MG63 (cell line): ENCODE measurements at regions not wholly inside any gene's neighbourhood (a gene's known extent, or its start where the extent isn't known, plus 50 kb on each side); places are given as distances from the start of the nearest gene placed in this dataset.
A peak's percentile ranks its signal among the peaks of the same experiment; 100 is the strongest.

Experiments
- DNase-seq: peaks from one replicate; pipeline ENCODE4 v3.0.0-alpha.2; 2020
- H3K27me3 ChIP-seq: fragments of 250-450 bp; sonication (Bioruptor Pico); 2 replicates; pipeline ENCODE4 v1.5.1; 2020; ENCODE audit warnings: mild to moderate bottlenecking, moderate library complexity
- H3K36me3 ChIP-seq: fragments of 250-450 bp; sonication (Bioruptor Pico); 2 replicates; pipeline ENCODE4 v1.5.1; 2020; ENCODE audit warnings: mild to moderate bottlenecking, moderate library complexity
- H3K4me3 ChIP-seq: fragments of 250-450 bp; sonication (Bioruptor Pico); 2 replicates; pipeline ENCODE4 v1.5.1; 2020; ENCODE audit warnings: mild to moderate bottlenecking, moderate library complexity
- H3K9me3 ChIP-seq: fragments of 250-450 bp; sonication (Bioruptor Pico); 2 replicates; pipeline ENCODE4 v1.5.1; 2020; ENCODE audit warnings: mild to moderate bottlenecking, moderate library complexity

DNA sequence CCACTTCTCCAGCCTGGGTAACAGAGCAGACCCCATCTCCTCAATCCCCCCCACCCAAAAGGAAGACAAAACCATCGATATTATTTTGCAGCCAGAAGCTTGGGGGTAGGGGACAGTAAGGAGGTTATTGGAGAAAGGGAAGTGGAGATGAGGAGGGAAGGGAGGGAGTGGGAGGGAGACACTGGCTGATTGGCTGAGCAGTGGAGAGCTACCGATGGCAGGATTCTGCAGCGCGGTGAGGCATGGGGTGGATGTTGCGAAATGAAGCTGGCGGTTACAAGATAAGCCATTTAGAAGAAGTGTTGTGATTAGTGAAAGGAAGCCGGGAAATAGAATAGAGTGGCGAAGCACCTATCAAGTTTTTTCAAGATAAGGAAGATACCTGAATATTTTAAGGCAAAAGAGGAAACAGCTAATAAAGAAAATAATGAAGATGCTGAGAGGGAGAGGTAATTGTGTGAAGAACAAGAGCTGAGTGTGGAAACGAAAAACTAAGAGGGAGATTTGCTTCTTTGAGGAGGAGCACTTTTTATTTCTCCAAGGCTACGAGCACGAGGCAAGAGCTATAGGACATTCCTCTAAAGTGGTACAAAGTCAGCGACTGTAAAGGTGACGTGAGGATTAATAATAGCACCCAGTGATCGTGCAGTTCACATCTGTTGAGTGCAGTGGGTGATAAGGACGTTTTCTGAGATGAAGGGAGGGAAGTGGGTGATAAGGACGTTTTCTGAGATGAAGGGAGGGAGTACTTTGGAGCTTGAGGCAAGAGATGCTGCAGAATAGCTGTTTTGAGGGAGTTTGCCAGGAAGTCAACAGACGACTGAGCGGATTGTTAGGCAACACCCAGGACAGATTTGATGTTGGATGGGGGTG is 103.2 kb upstream of the KIF26B start:
- Histone ChIP-seq H3K4me3 (no peak overlapping the region), H3K36me3 (no peaks in the 10 kb centered on the region), H3K27me3 (no peaks in the 10 kb centered on the region), H3K9me3 (no peaks in the 10 kb centered on the region)
- no peak for DNase-seq

DNA sequence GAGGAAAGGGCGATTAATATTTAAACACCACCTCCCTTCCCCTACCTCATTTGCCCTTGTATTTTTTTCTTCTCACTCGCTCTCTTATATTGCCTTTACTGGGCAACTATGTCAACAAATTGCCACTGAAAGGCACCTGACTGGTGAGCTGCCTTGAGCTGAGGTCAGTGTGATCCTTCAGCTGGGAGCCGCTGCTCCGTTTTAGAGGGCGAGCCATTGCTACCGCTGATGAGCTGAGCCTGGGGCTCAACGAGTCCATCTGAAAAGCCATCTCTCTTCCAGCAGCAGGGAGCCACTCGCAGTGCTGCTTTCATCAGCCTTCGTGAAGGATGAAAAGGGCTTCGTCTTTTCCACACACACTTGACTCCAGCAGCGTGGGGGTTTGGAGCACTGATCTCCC is 108.0 kb upstream of the KIF26B start:
- Histone ChIP-seq H3K27me3 (no peaks in the 10 kb centered on the region), H3K4me3 (no peak overlapping the region), H3K9me3 (no peaks in the 10 kb centered on the region), H3K36me3 (no peaks in the 10 kb centered on the region)
- no peak for DNase-seq

DNA sequence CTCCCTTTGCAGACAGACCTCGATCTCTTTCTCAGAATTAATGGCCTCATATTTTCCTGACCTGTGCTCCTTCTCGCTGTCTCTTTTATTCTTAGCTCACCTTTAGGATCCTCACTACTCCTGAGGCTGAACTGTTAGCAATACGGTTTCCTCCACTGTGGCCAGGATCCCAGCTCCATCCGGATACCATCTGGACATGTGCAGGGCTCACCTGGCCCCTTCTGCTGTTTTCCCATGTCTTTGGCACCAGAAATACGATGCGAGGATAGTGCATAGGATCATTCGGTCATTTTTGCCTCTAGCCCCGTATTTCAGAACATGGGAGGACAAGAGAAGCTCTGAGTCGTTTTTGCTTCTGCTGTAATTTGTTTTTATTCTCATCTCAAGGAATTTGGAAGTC is 108.5 kb upstream of the KIF26B start:
- no peaks in the 10 kb centered on the region for H3K9me3 ChIP-seq
- H3K36me3 ChIP-seq = no peaks in the 10 kb centered on the region
- no peaks in the 10 kb centered on the region for H3K27me3 ChIP-seq
- H3K4me3 ChIP-seq = no peak overlapping the region
- DNase-seq = no peak

DNA sequence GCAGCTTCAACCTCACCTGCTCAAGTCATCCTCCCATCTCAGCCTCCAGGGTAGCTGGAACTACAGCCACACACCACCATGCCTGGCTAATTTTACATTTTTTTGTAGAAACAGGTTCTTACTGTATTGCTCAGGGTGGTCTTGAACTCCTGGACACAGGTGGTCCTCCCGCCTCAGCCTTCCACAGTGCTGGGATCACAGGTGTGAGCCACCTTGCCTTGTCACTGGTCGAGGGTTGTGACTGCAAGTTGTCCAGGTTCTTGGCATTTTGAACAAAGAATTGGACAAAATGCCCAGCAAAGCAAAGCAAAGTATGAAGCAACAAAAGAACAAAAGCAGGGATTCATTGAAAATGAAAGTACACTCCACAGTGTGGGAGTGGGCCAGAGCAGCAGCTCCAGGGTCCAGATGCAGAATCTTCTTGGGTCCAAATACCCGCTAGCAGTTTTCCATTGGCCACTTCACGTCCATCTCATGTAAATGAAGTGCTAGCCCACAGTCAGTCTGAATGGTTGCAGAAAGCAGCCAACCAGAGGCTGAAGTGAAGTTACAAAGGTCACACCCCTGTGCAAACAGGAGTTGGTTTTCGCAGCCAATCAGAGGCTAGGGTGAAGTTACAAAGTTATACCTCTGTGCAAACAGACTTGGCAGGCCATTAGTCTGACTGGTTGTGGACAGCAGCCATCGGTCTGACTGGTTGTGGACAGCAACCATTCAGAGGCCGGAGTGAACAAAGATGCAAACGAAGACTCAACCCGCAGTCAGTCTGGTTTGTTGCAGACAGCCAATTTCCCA is 109.5 kb upstream of the KIF26B start:
- H3K4me3 ChIP-seq = no peak overlapping the region
- no peaks in the 10 kb centered on the region for H3K27me3 ChIP-seq
- H3K36me3 ChIP-seq = no peaks in the 10 kb centered on the region
- H3K9me3 ChIP-seq = no peaks in the 10 kb centered on the region
- peak; percentile 78 for DNase-seq

DNA sequence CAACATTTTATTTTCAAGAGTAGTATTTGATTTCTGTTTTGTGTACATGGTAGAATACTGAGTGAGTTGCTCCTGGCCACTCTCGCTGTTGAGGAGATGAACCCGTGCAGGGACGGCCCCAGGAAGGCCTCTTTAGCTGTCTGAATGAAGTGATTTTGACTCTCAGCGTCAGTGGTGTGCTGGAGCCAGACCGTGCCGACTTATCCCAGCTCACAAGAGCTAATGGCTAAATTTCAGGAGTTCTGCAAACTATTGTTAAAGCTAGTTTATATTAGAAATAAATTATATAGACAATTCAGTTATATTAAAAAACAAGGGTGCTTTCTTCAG is 111.2 kb upstream of the KIF26B start:
- Histone ChIP-seq H3K4me3 (no peak overlapping the region), H3K27me3 (no peaks in the 10 kb centered on the region), H3K36me3 (no peaks in the 10 kb centered on the region), H3K9me3 (no peaks in the 10 kb centered on the region)
- no peak for DNase-seq

DNA sequence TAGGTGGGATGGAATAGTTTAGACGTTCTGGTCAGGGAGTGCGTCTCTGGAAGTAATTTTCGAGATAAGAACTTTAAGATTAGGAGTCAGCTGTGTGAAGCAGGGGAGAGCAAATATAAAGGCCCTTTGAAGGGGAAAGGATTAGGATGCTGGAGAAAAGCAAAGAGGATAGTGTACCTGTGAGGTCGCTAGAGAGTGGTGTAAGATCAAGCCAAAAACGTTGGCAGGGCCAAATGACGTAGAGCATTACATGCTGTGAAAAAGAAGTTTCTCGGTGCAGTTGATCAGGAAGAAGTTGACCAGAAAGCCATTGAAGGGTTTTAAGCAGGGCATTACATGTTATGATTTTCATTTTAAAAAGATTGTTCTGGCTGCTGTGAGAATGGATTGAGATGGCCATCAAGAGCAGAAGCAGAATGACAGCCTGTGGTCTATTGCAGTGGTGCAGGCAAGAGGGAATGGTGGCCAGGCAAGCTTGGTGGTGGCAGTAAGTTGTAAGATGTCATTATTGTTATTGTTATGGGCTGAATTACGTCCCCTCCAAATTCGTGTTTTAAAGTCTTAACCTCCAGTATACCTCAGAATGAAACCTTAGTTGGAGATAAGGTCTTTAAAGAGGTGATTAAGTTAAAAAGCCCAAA is 113.6 kb upstream of the KIF26B start:
- Histone ChIP-seq H3K9me3 (peaks cover 6% of the 10 kb centered on the region), H3K27me3 (no peaks in the 10 kb centered on the region), H3K4me3 (no peak overlapping the region), H3K36me3 (no peaks in the 10 kb centered on the region)
- DNase-seq = no peak

DNA sequence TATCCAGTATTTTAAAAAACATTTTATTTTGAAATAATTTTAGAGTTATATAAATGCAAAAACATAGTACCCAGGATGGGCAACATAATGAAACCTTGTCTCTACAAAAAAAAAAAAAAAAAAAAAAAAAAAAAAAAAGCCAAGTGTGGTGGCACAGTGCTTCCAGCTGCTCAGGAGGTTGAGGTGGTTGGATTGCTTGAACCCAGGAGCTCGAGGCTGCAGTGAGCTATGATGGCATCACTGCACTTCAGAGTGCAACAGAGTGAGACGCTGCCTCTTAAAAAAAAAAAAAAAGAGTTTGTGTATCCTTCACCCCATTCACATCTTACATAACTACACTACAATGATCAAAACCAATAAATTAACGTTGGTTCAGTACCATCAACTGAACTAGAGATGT is 115.6 kb upstream of the KIF26B start:
- no peak for DNase-seq
- Histone ChIP-seq H3K9me3 (peaks cover 6% of the 10 kb centered on the region), H3K36me3 (no peaks in the 10 kb centered on the region), H3K27me3 (no peaks in the 10 kb centered on the region), H3K4me3 (no peak overlapping the region)

DNA sequence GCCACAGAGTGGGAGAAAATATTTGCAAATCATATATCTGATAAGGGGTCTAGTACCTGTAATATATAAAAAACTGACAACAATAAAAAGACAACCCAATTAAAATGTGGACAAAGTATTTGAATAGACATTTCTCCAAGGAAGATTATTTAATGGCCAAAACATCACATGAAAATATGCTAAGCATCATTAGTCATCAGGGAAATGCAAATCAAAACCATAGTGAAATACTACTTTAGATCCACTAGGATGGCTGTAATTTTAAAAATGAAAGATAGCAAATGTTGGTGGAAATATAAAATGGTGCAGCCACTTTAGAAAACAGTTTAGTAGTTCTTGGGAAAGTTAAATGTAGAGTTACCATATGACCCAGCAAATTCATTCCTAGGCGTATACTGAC is 118.7 kb upstream of the KIF26B start:
- Histone ChIP-seq H3K9me3 (peaks cover 6% of the 10 kb centered on the region), H3K27me3 (no peaks in the 10 kb centered on the region), H3K4me3 (no peak overlapping the region), H3K36me3 (no peaks in the 10 kb centered on the region)
- no peak for DNase-seq

DNA sequence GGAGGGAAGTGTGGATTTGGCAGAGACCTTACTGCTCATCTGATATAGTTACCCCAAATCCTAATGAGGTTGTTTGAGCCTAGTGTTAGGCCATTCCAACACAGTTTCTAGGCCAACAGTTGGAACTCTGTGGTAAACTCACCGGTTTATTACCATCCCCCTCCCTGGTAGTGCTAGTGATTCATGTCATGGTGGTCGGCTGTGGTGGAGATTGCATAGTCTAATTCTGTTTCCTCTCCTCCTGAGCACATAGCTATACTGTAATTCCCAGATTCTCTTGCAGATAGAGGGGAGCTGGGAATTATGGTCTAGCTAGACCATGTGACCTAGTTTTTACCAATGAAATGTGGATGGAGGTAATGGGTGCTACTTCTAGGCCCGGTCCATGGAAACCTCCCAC is 123.7 kb upstream of the KIF26B start:
- H3K27me3 ChIP-seq = no peaks in the 10 kb centered on the region
- no peak overlapping the region for H3K4me3 ChIP-seq
- no peaks in the 10 kb centered on the region for H3K36me3 ChIP-seq
- no peak for DNase-seq
- no peaks in the 10 kb centered on the region for H3K9me3 ChIP-seq

DNA sequence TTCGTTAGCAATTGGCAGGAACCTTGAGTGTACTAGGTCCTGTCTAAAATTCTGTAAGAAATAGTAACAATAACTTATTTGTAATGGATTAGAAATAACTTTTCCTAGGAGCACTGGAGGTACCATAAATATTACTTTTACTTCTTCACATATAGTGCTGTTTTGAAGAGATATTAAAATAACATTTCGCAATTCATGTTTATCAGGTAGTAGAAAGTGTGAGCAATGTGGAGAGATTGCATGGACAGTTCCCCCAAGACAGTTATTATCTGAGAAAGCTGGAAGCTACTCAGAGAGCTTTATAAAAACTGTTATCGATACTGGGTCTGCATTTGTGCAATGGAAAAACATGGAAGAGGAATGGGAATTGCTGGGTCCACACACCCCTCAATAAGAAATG is 128.5 kb upstream of the KIF26B start:
- Histone ChIP-seq H3K4me3 (no peak overlapping the region), H3K9me3 (no peaks in the 10 kb centered on the region), H3K36me3 (no peaks in the 10 kb centered on the region), H3K27me3 (no peaks in the 10 kb centered on the region)
- DNase-seq = no peak

DNA sequence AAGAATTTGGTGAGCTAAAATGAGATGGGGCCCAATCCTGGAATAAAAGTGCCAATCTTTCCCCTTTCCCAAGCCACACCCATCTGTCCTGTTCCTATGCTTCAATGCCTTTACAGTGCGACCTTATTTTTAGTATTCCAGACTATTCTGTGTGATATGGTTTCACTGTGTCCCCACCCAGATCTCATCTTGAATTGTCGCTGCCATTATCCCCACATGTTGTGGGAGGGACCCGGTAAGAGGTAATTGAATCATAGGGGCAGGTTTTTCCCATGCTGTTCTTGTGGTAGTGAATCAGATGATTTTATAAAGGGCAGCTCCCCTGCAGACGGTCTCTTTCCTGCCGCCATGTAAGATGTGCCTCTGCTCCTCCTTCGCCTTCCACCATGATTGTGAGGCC is 129.3 kb upstream of the KIF26B start:
- DNase-seq = no peak
- H3K27me3 ChIP-seq = no peaks in the 10 kb centered on the region
- no peaks in the 10 kb centered on the region for H3K9me3 ChIP-seq
- H3K36me3 ChIP-seq = no peaks in the 10 kb centered on the region
- H3K4me3 ChIP-seq = no peak overlapping the region

DNA sequence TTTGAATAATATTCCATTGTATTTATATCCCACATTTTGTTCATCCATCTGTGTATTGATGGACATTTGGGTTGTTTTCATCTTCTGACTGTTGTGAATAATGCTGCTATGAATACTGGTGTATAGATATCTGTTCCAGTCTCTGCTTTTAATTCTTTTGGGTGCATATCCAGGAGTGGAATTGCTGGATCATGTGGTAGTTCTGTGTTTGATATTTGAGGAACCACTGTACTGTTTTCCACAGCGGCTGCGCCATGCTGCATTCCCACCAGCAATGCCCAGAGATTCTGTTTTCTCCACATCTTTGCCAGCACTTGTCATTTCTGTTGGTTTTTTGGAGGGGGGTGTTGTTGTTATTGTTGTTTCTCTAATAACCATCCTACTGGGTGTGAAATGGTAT is 131.6 kb upstream of the KIF26B start:
- H3K9me3 ChIP-seq = no peaks in the 10 kb centered on the region
- H3K36me3 ChIP-seq = no peaks in the 10 kb centered on the region
- H3K4me3 ChIP-seq = no peak overlapping the region
- H3K27me3 ChIP-seq = no peaks in the 10 kb centered on the region
- no peak for DNase-seq

DNA sequence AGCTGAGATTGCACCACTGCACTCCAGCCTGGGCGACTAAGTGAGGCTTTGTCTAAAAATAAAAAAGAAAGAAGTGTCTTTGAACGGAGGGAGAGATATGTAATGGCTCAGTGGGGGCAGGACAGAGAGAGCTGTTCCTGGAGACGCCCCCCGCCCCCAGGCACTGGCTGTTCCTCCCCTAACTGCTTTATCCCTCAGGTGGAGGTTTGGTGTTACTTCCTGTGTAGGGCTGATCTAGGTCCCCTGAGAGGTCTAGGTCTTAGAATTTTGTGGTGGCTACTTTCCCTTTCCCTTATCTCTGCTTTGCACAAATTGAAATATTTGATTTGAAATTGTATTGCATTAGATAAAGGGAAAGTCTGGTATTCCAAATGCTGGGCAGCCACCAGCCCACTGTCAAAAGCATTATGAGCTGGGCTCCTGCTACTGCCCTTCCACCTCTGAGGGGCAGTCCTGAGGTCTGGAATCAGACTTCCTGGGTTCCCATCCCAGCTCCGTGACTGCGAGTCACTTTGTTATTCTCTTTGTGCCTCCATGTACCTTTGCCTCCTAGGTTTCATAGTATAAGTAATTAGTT is 134.8 kb upstream of the KIF26B start:
- H3K4me3 ChIP-seq = no peak overlapping the region
- H3K9me3 ChIP-seq = no peaks in the 10 kb centered on the region
- DNase-seq = no peak
- H3K27me3 ChIP-seq = no peaks in the 10 kb centered on the region
- H3K36me3 ChIP-seq = no peaks in the 10 kb centered on the region

DNA sequence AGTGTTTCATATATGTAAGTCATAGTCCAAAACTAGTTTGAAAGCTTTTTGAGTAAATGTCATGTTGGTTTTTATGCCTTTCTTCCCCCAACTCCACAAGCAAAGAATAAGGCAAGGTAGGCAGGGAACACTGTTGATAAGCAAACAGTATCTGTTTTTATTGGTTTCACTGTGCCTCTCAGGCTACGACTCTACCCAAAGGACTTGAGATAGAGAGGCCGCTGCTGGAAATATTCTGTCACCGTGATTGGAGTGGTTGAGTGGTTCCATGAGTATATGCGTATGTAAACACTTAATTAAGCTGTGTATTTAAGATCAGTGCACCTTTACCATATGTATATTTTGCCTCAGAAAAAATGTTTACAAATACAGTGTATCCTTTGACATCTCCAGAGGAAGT is 138.1 kb upstream of the KIF26B start:
- no peak for DNase-seq
- H3K4me3 ChIP-seq = no peak overlapping the region
- no peaks in the 10 kb centered on the region for H3K36me3 ChIP-seq
- no peaks in the 10 kb centered on the region for H3K9me3 ChIP-seq
- no peaks in the 10 kb centered on the region for H3K27me3 ChIP-seq

DNA sequence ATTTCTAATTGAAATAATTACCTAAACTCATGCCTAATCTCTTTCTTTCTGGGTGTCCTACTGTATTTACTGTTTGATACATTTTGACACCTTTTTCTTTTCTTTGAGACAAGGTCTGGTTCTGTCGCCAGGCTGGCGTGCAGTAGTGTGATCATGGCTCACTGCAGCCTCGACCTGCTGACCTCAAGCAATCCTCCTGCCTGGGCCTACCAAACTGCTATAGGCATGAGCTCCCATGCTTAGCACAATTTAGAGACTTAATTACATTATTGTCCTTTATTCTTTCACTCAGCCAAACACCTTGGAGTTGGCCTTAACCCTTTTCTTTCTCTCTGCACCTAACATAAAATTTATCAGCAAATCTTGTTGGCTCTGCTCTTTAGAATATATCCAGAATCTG is 139.8 kb upstream of the KIF26B start:
- no peak for DNase-seq
- H3K9me3 ChIP-seq = no peaks in the 10 kb centered on the region

DNA sequence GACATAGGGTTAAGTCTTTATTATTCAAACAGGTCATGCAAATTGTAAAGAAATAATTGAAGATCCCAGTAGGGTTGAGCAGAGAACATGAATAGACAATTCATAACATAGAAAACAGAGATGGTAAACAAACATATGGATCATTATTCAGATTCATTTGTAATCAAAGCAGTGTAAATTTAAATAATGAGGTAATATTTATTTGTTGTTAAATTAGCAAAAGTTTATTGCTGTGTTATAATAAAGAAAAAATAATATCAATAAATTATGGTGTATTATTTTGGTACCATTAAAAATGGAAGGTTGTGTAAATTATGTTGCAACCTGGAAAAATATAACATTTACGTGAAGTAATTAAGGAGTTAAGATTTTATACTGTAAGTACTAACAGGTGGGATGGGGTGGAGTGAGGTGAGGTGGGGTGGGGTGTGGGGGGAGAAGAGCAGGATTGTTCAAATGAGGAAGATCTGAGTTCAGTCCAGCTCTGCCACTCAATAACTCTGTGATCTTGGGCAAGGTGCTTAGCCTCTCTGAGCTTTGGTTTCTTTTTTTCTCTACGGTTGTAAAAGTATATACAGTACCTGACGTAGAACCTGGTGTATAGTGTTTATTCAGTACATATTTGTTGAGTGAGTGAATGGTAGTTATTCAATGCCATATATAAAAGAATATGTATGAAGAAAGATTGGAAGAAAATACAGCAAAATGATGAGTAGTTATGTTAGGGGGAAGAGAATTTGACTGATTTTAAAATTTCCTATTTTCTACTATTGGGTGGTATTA is 140.3 kb upstream of the KIF26B start:
- no peak overlapping the region for H3K4me3 ChIP-seq
- H3K36me3 ChIP-seq = no peaks in the 10 kb centered on the region
- H3K9me3 ChIP-seq = no peaks in the 10 kb centered on the region
- H3K27me3 ChIP-seq = no peaks in the 10 kb centered on the region
- DNase-seq = no peak

More for the DNA sequence above, 139.8 kb upstream of the KIF26B start:
- H3K4me3 ChIP-seq = no peak overlapping the region
- H3K27me3 ChIP-seq = no peaks in the 10 kb centered on the region
- no peaks in the 10 kb centered on the region for H3K36me3 ChIP-seq
